ENCODE measurements at regions not wholly inside any gene's neighbourhood (a gene's known extent, or its start where the extent isn't known, plus 50 kb on each side); places are given as distances from the start of the nearest gene placed in this dataset.

DNA sequence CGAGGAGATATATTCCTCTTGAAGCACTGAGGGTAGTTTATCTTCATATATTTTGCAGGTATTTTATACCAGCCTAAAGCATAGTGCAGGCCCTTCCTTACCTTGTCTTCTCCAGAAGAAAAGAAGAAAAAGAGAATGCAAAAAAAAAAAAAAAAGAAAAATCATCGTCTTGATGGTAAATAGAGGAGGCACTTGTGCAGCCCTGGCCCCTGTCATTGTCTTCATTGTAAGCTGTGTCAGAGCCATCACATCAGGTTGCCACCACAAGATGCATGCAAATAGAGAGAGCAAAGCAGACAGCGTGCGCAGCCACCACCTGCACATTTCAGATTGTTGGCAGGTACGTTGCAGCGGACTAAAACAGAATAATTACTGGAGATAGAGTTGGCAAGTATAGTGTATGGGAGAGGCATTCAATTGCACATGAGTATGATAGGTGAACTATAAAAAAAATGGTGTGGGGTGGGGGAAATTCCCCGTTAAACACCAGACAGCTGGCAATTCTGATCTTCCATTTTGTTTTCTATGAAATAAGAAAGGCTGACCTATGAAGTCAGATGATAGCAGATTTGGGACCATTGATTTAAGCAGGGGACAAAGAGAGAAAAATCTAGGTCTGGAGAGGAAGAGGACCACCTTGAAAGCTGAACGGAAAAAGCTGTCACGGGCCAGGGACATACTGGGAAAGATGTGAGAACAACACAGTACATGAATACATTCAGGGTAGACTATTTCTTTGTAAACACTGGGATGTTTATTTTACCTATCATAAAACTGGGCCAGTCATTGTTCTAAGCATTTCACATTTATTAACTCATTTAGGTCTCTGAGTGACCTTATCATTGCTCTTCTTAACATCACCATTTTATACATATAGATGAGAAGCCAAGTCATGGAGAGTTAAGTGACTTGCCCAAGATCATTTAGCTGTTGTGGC is 306.3 kb upstream of the SP8 start:
- no peak for DNase-seq (ENCODE audit: low spot score)

DNA sequence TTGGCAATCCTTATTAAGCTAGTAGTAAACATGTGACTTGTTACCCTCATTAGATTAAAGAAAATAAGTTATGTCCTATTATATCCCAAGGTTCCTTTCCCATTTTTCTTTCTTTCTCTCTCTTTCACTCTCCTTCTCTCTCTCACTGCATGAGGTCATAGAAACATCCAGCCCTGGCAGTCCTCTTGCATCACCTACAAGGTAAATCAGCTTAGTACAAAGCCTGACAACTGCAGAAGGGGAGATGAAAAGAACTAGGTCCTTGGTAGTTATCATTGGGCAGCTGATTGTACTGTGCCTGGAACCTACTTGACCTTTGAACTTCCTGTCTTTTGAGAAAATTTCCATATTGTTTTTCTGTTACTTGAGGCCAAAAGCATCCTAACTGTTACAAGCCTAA is 307.9 kb upstream of the SP8 start:
- peak; percentile 8 for DNase-seq (ENCODE audit: low spot score)

- DNase-seq (ENCODE audit: low spot score), result no peak
Observed at GRCh38 chr7:21099432-21099831, 312.7 kb upstream of the SP8 start.

- DNase-seq (ENCODE audit: low spot score), result no peak
Observed at GRCh38 chr7:21099955-21100354, 313.3 kb upstream of the SP8 start.

DNA sequence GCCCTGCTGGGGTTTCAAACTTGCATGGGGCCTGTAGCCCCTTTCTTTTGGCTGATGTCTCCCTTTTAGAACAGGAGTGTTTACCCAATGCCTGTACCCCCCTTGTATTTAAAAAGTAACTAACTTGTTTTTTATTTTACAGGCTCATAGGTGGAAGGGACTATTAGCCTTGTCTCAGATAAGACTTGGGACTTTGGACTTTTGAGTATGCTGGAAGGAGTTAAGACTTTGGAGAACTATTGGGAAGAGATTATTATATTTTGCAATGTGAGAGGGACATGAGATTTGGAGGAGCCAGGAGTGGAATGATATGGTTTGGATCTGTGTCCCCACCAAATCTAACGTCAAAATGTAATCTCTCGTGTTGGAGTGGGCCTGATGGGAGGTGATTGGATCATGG is 314.9 kb upstream of the SP8 start:
- no peak for DNase-seq (ENCODE audit: low spot score)

DNA sequence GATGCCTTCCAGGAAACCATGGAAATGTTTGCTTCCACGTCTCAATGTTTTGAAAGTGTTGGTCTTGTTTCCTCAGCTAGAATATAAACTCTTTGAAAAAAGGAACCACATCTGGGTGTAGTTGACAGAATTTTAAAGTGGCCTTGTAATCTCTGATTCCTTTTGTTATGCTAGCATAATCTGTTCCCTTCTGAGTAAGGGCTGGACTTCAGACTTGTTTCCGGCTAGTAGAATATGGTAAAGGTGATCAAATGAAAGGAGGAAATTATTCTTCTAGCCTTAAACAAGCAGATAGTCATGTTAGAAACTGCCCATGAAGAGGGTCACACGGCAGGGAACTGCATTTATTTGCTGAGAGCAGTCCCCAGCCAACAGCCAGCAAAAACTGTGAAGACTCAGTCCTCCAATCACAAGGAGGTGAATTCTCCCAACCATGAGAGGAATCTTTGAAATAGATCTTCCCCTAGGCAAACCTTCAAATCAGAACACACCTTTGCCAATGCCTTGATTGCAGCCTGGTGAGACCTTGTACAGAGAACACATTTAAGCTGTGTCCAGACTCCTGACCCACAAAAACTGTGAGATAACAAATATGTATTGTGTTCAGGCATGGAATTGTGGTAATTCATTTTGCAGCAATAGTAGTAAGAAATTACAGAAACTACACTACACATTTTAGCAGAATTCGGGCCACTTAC is 316.9 kb upstream of the SP8 start:
- DNase-seq (ENCODE audit: low spot score), result no peak

GRCh38 chr7:21104124-21104500 is 317.4 kb upstream of the SP8 start:
- no peak for DNase-seq (ENCODE audit: low spot score)

GRCh38 chr7:21106296-21106732 is 319.6 kb upstream of the SP8 start:
- DNase-seq (ENCODE audit: low spot score), result peak; percentile 29

- DNase-seq (ENCODE audit: low spot score), result no peak
Observed at GRCh38 chr7:21107101-21107500, 320.4 kb upstream of the SP8 start.

DNA sequence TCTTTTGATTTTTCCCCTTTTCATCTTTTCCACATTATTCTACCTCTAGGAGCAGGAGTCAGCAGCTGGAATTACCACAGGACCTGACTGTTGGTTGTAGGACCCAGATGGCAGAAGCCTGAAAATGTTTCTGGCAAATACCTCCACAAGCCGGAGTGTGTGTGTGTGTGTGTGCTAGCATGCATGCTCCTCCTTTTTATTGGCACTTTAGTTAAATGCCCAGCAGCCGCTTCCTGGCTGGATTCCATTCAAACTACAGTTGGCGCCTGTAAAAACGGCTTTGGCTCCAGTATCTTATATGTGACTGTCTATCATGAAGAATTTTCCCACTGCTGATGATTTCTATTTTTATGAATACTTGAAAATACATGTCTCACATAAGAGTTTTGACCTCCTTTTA is 319.7 kb upstream of the SP4 start:
- DNase-seq (ENCODE audit: low spot score), result no peak

DNA sequence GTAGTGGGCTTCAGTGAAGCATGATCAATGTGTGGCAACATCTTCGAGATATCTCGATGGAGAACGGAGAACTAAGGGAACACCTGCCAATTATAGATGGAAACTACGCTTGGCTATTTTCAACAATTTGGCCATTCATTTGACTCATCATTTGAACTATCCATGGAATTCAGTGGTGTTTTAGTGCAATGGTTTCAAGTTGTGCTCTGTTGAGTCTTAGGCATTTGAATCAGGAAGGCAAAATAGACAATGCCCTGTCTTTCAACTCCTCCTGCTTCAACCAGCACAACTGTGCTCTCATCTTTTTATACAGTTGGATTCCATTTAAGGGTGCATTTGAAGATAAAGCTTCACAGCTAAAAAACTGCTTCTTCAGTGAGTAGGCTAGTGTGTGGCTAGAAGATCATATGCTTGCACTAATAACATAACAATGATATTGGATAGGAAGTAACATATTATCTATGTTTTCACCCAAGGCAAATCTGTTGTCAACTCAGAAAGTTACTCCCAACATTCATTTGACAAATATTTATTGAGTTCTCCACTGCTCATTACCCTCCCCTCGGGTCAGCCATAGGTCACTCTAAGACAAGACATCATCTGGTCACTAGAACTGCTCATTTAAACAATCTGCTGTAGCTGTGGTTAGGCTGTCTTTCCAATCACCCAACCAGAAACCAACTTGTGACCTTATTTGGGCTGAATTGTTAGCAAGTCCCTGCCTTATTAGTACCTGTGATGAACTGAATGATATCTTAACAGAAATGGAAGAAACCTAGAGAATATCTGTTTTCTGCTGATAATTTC is 314.1 kb upstream of the SP4 start:
- DNase-seq (ENCODE audit: low spot score), result no peak

DNA sequence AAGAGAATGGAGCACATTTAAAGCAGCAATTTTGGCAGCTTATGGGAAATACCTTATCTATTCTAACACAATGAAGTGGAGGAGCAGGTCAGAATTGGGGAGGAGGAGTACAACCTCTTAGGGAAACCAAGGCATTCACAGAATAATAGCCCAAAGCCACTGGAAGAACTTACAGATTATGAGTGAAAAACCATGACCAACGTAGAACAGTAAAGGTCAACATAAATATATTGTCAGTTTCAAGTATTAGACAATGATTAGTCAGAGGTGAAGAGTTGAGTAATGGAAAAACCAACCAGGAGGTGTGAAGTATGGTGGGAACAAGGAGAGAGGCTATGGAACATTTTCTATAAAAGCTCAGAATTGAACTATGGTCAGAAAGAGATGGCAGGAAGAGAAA is 304.3 kb upstream of the SP4 start:
- no peak for DNase-seq (ENCODE audit: low spot score)

DNA sequence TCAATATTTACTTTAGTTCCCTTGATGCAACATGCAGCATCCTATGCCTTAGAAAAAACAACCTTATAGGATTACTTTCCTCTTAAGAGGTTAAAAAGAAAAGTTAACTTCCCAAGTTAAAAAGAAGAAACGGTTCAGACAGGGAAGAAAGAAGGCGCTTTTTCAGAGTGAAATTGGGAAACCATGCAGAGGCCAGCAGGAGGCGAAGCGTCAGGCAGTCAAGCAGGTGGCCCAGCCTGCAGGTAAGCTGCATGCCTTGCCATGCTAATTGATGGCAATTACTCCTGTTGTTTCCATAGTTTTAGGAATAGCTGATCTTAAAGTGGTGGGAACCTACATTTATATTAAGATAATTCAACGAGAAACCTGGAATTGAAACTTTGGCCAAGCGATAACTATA is 302.6 kb upstream of the SP4 start:
- DNase-seq (ENCODE audit: low spot score), result no peak

- no peak for DNase-seq (ENCODE audit: low spot score)
Observed at GRCh38 chr7:21128062-21128817, 299.6 kb upstream of the SP4 start.

DNA sequence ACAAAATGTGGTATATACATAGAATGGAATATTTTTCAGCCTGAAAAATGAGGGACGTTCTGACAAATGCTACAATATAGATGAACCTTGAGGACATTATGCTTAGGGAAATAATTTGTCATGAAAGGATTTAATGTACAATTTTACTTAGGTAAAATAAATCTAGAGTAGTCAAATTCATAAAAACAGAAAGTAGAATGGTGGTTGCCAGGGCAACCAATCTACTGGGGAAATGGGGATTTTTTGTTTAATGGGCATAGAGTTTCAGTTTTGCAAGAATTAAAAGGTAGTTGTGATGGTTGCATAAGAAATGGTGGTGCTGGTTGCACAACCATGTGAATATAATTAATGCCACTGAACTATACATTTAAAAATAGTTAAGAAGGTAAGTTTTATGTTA is 296.0 kb upstream of the SP4 start:
- no peak for DNase-seq (ENCODE audit: low spot score)

- no peak for DNase-seq (ENCODE audit: low spot score)
Observed at GRCh38 chr7:21134631-21135030, 293.3 kb upstream of the SP4 start.

- no peak for DNase-seq (ENCODE audit: low spot score)
Observed at GRCh38 chr7:21135437-21135836, 292.4 kb upstream of the SP4 start.

DNA sequence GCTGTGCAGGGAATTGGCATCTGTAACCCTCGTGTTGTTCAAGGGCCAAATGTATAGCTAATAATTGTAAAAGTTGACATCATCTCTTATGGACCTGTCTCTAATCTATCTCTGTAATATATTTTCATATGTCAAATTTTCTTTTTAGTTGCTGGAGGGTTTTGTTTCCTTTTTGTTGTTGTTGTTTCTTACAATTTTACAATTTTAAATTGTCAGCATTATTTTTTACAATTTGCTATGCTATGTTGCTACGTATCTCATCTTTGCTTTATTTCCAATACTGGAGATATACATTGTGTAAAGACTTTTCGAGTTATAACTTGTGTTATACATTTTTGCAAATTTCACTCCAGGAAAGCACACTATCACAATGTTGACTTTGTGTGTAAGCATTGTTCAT is 290.2 kb upstream of the SP4 start:
- DNase-seq (ENCODE audit: low spot score), result no peak

DNA sequence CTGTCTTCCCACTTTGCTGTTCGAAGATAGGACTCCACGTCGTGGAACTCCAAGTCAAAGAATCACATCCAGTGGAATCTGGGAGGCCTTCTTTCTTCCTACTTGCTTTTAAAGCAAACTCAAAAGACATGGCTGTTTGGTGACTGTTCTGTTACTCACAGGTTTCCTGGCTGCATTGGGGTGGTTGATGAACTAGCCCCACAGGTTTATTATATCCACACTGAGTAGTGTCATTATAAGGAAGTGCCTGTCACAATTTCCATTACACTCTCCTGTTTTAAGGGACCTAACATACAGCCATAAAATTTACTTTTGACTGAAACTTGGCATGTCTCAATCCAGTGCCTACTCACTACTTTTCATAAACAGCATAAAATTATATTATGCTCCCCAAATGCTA is 287.3 kb upstream of the SP4 start:
- DNase-seq (ENCODE audit: low spot score), result no peak

- DNase-seq (ENCODE audit: low spot score), result no peak
Observed at GRCh38 chr7:21141476-21141875, 286.4 kb upstream of the SP4 start.

DNA sequence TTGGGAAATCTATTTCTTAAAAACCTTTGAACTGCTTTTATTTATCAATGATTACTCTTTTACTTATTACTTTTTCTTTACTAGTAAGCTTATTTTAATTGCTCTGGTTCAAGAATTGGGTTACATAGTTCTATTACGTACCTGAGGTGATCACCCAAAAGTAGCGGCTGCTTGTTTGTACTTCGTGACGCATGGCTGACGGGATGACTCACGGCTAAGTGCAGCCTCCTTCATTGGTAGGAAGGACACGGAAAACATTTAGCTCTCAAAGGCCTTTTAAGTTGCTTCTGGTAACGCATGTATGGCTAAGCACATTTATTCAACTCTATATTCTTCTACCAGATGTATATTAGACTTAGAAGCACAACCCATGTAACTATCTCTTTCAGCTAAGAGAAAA is 285.8 kb upstream of the SP4 start:
- DNase-seq (ENCODE audit: low spot score), result peak; percentile 33
